ENCODE measurements at regions not wholly inside any gene's neighbourhood (a gene's known extent, or its start where the extent isn't known, plus 50 kb on each side); places are given as distances from the start of the nearest gene placed in this dataset.

DNA sequence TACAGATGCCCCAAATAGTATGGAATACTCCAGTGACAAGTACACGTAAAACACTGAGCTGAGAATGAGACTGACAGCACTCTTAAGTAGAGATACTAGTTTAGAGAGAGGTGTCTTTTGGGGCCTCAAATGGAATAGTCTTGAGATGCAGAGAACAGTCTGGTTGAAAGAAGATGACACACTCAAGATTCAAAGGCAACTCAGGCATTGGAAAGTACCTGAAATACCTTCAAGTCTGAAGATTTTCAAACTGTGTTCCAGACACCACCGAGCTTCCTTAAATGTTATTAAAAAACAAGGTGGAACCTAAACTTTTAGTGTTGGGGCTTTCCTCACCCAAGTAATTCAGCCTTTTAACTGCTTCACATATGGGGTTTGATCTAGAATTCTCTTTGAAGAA lies 437.7 kb downstream of the OMA1 start:
- TF ChIP-seq, protein P1, sequence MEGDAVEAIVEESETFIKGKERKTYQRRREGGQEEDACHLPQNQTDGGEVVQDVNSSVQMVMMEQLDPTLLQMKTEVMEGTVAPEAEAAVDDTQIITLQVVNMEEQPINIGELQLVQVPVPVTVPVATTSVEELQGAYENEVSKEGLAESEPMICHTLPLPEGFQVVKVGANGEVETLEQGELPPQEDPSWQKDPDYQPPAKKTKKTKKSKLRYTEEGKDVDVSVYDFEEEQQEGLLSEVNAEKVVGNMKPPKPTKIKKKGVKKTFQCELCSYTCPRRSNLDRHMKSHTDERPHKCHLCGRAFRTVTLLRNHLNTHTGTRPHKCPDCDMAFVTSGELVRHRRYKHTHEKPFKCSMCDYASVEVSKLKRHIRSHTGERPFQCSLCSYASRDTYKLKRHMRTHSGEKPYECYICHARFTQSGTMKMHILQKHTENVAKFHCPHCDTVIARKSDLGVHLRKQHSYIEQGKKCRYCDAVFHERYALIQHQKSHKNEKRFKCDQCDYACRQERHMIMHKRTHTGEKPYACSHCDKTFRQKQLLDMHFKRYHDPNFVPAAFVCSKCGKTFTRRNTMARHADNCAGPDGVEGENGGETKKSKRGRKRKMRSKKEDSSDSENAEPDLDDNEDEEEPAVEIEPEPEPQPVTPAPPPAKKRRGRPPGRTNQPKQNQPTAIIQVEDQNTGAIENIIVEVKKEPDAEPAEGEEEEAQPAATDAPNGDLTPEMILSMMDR (IDR thresholded peaks at IDR 0.05; ENCODE audit: poor library complexity): no peak
- no peak for TF ChIP-seq EZH2phosphoT487 (IDR thresholded peaks at IDR 0.05; ENCODE audit: low read depth, severe bottlenecking, unreplicated experiment)
